Thyroid gland (tissue), 4 donors: ENCODE measurements at regions not wholly inside any gene's neighbourhood (a gene's known extent, or its start where the extent isn't known, plus 50 kb on each side); places are given as distances from the start of the nearest gene placed in this dataset.

Source experiments
- POLR2A ChIP-seq, 2 donors: fragments of 450-650 bp; IDR thresholded peaks; one replicate each; pipeline ENCODE4 v1.6.1; 2017; ENCODE audit warnings: antibody characterized with exemption in 2 of 2, mild to moderate bottlenecking in 2 of 2, moderate library complexity in 1 of 2
- TF ChIP-seq, protein P1 (sequence below), 6 experiments: fragments of 200-600 bp in 3 of 6; fragments of 450-650 bp in 3 of 6; sonication (generic) in 3 of 6; IDR thresholded peaks; one replicate each; pipeline ENCODE4 v1.5.1; 2016 to 2019; ENCODE audit warnings: antibody characterized with exemption in 6 of 6, mild to moderate bottlenecking in 2 of 6, inconsistent platforms in 1 of 6, moderate library complexity in 1 of 6

- TF ChIP-seq, protein P1, sequence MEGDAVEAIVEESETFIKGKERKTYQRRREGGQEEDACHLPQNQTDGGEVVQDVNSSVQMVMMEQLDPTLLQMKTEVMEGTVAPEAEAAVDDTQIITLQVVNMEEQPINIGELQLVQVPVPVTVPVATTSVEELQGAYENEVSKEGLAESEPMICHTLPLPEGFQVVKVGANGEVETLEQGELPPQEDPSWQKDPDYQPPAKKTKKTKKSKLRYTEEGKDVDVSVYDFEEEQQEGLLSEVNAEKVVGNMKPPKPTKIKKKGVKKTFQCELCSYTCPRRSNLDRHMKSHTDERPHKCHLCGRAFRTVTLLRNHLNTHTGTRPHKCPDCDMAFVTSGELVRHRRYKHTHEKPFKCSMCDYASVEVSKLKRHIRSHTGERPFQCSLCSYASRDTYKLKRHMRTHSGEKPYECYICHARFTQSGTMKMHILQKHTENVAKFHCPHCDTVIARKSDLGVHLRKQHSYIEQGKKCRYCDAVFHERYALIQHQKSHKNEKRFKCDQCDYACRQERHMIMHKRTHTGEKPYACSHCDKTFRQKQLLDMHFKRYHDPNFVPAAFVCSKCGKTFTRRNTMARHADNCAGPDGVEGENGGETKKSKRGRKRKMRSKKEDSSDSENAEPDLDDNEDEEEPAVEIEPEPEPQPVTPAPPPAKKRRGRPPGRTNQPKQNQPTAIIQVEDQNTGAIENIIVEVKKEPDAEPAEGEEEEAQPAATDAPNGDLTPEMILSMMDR (IDR thresholded peaks at IDR 0.05), result no peak
- TF ChIP-seq POLR2A (IDR thresholded peaks at IDR 0.05), result no peak
These were observed 536.3 kb upstream of the ZNF717 start for GRCh38 chr3:76321614-76322013.
